Tibial artery (tissue), 4 donors: ENCODE measurements at regions not wholly inside any gene's neighbourhood (a gene's known extent, or its start where the extent isn't known, plus 50 kb on each side); places are given as distances from the start of the nearest gene placed in this dataset.

Source experiments
- DNase-seq, 2 donors: peaks; one replicate each; pipeline ENCODE4 v3.0.0-alpha.2; 2019
- H3K27ac ChIP-seq, 2 donors: fragments of 200-600 bp; sonication (generic) in 1 of 2; 1 replicate in 1 of 2; 2 replicates in 1 of 2; pipeline ENCODE4 v1.5.1; 2018 to 2019; ENCODE audit warnings: mild to moderate bottlenecking in 1 of 2
- H3K27me3 ChIP-seq, 2 donors: fragments of 200-600 bp; sonication (generic) in 1 of 2; one replicate each; pipeline versions ENCODE4 v1.5.1 to v1.6.0; 2016 to 2019
- H3K36me3 ChIP-seq, 3 donors: fragments of 200-600 bp; sonication (generic) in 2 of 3; one replicate each; pipeline ENCODE4 v1.5.1; 2016 to 2019; ENCODE audit warnings: mild to moderate bottlenecking in 2 of 3
- H3K4me1 ChIP-seq, 4 donors: fragments of 200-600 bp; sonication (generic) in 2 of 4; 1 replicate in 3 of 4; 2 replicates in 1 of 4; pipeline ENCODE4 v1.5.1; 2016 to 2019
- H3K4me3 ChIP-seq, 2 donors: fragments of 200-600 bp; sonication (generic) in 1 of 2; 1 replicate in 1 of 2; 2 replicates in 1 of 2; pipeline ENCODE4 v1.5.1; 2018 to 2019; ENCODE audit warnings: mild to moderate bottlenecking in 2 of 2
- H3K9me3 ChIP-seq, 3 donors: fragments of 200-600 bp; sonication (generic) in 1 of 3; one replicate each; pipeline ENCODE4 v1.5.1; 2016 to 2019
- intact Hi-C: fragments of 100-400 bp; cut with DNase I; formaldehyde crosslinking; loops from one replicate; pipeline ENCODE4 v1.15.0; 2023; ENCODE audit warnings: low total_unique reads
- TF ChIP-seq, protein P1 (sequence below), 2 experiments: fragments of 200-600 bp in 1 of 2; fragments of 450-650 bp in 1 of 2; IDR thresholded peaks; one replicate each; pipeline ENCODE4 v1.5.1; 2017 to 2019; ENCODE audit warnings: antibody characterized with exemption in 2 of 2, mild to moderate bottlenecking in 1 of 2, moderate library complexity in 1 of 2

DNA sequence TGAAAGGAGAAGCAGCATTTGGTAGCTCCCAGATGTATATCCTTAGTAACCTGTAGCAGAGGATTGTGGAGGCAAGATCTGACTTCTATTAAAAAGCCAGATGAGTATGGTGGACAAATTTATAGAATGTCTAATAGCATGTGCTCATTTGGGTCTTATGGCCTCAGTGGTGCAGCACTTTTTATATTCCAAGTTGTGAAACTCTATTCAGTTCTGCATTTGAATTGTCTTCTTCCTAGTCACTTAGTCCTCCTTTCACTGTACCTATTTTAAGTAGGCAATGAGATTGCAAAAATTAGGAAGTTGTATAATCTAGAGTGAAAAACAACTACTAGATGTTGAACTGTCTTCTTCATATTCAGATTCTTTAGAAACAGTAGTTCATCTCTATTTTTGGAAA is 412.5 kb upstream of the PCDH9 start:
- no peaks in the 10 kb centered on the region for H3K36me3 ChIP-seq
- no peak for DNase-seq
- TF ChIP-seq, protein P1, sequence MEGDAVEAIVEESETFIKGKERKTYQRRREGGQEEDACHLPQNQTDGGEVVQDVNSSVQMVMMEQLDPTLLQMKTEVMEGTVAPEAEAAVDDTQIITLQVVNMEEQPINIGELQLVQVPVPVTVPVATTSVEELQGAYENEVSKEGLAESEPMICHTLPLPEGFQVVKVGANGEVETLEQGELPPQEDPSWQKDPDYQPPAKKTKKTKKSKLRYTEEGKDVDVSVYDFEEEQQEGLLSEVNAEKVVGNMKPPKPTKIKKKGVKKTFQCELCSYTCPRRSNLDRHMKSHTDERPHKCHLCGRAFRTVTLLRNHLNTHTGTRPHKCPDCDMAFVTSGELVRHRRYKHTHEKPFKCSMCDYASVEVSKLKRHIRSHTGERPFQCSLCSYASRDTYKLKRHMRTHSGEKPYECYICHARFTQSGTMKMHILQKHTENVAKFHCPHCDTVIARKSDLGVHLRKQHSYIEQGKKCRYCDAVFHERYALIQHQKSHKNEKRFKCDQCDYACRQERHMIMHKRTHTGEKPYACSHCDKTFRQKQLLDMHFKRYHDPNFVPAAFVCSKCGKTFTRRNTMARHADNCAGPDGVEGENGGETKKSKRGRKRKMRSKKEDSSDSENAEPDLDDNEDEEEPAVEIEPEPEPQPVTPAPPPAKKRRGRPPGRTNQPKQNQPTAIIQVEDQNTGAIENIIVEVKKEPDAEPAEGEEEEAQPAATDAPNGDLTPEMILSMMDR (IDR thresholded peaks at IDR 0.05): no peak
- intact Hi-C loops: no loop called here
- H3K4me1 ChIP-seq: no peaks in the 10 kb centered on the region
- no peak overlapping the region for H3K27ac ChIP-seq
- H3K27me3 ChIP-seq: no peaks in the 10 kb centered on the region
- H3K4me3 ChIP-seq: no peak overlapping the region
- H3K9me3 ChIP-seq: no peaks in the 10 kb centered on the region

DNA sequence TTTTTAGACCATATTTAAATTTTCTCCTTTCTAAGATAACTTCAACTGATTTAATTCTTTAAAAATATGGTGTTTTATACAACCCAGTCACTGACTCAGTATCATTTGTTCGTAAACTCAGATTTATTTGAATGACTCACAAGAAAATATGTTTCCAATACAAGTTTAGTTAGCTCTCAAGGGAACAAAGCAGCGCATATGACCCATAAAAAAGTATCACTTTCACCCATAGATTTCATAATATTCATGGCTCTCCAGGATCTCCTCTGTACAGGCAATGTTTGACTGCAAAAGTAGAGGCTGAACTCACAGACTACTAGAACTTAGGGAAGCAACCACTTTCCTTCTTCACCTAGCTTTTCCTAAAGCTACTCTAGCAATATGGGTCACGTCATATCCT is 405.6 kb upstream of the PCDH9 start:
- Histone ChIP-seq H3K4me1 (no peaks in the 10 kb centered on the region), H3K9me3 (no peaks in the 10 kb centered on the region), H3K27ac (no peak overlapping the region), H3K27me3 (no peaks in the 10 kb centered on the region), H3K36me3 (no peaks in the 10 kb centered on the region), H3K4me3 (no peak overlapping the region)
- no peak for DNase-seq
- intact Hi-C loops: no loop called here
- TF ChIP-seq, protein P1 (IDR thresholded peaks at IDR 0.05): no peak

DNA sequence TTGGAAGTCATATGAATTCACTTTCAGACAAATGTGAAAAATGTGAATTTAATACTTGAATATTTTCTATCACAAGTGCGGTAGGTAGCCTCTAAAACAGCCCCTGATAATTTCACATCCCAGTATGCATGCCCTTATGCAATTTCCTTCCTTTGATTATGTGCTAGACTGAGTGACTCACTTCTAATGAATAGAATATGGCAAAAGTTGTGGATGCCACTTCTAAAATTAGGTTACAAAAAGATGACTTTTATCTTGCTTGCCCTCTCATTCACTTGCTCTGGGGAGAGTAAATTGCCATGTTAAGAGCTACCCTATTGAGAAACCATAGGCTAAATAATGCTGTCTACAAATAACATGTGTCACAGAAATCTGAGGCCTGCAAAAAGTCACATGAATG is 402.5 kb upstream of the PCDH9 start:
- intact Hi-C loops: no loop called here
- Histone ChIP-seq H3K4me3 (no peak overlapping the region), H3K27ac (no peak overlapping the region), H3K27me3 (no peaks in the 10 kb centered on the region), H3K9me3 (no peaks in the 10 kb centered on the region), H3K36me3 (no peaks in the 10 kb centered on the region), H3K4me1 (no peaks in the 10 kb centered on the region)
- TF ChIP-seq, protein P1 (IDR thresholded peaks at IDR 0.05): no peak
- DNase-seq: no peak

DNA sequence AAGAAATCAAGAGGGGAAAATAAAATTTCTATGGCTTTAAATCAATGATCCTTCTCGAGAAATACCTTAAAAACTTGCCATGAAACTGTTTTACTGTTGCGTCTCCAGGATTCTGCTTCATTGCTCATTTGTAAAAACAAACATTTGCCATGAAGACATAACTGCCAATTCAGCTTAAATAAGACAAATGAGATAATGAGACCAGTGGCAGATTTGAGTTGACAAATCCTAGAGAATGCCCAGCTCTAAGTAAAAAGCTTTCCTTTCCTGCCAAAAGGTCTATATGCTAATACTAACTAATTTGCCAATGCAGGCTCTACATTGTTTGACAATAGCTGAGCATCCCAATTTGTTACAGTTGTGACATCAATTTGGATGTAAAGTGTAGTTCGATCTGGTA is 400.5 kb upstream of the PCDH9 start:
- no peaks in the 10 kb centered on the region for H3K4me1 ChIP-seq
- H3K27me3 ChIP-seq: no peaks in the 10 kb centered on the region
- no peak overlapping the region for H3K27ac ChIP-seq
- no peak overlapping the region for H3K4me3 ChIP-seq
- DNase-seq: no peak
- TF ChIP-seq, protein P1 (IDR thresholded peaks at IDR 0.05): no peak
- no peaks in the 10 kb centered on the region for H3K9me3 ChIP-seq
- no peaks in the 10 kb centered on the region for H3K36me3 ChIP-seq
- intact Hi-C loops: no loop called here

DNA sequence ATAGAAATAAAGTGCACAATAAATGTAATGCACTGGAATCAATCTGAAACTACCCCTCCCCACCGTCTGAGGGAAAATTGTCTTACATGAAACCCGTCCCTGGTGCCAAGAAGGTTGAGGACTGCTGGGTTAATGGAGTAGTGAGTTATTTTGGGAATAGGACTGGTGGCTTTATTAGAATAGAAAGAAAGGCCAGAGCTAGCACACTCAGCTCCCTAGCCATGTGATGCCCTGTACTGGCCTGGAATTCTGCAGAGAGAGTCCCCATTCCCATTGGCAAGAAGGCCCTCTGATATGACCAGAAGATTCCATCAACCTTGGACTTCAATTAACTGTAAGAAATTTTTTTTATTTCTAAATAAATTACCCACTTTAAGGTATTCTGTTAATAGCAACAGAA is 393.5 kb upstream of the PCDH9 start:
- TF ChIP-seq, protein P1 (IDR thresholded peaks at IDR 0.05): no peak
- no peak overlapping the region for H3K4me3 ChIP-seq

DNA sequence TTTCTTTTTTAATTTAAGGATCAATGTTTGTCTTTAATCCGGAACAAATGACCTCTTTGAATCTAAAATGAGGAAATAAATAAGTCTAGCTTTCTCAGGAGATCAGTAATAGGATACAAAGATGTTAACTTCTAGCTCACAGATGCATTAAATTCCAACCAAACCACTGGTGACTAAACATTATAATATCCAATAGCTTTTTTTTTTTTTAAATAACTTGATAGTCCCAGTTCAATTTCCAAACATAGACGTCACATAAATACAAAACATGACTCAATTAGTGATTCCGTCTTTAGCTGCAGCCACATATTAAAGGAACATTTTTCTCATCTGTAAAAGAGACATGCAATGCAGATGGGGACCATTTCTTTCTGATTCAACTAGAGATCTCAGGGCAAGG is 390.5 kb upstream of the PCDH9 start:
- Histone ChIP-seq H3K4me3 (no peak overlapping the region), H3K9me3 (no peaks in the 10 kb centered on the region), H3K27ac (no peak overlapping the region), H3K27me3 (no peaks in the 10 kb centered on the region), H3K36me3 (no peaks in the 10 kb centered on the region), H3K4me1 (no peaks in the 10 kb centered on the region)
- TF ChIP-seq, protein P1 (IDR thresholded peaks at IDR 0.05): no peak
- no peak for DNase-seq
- intact Hi-C loops: no loop called here

More for the DNA sequence above, 393.5 kb upstream of the PCDH9 start:
- H3K27me3 ChIP-seq: no peaks in the 10 kb centered on the region
- H3K9me3 ChIP-seq: no peaks in the 10 kb centered on the region
- no peaks in the 10 kb centered on the region for H3K36me3 ChIP-seq
- intact Hi-C loops: no loop called here
- DNase-seq: no peak
- no peaks in the 10 kb centered on the region for H3K4me1 ChIP-seq
- no peak overlapping the region for H3K27ac ChIP-seq
